ENCODE measurements at regions not wholly inside any gene's neighbourhood (a gene's known extent, or its start where the extent isn't known, plus 50 kb on each side); places are given as distances from the start of the nearest gene placed in this dataset.

- no peak for TF ChIP-seq ZNF503 (CRISPR knock-in tag; IDR thresholded peaks at IDR 0.05)
- no peak for TF ChIP-seq RFX5 (IDR thresholded peaks at IDR 0.05; ENCODE audit: low read depth, low read length)
- no peak for TF ChIP-seq ZBTB1 (CRISPR knock-in tag; IDR thresholded peaks at IDR 0.05; ENCODE audit: borderline replicate concordance)
Observed at GRCh38 chr18:53677480-53677879, 547.0 kb downstream of the MBD2 start (continued).

GRCh38 chr18:53665701-53666100 is 558.8 kb downstream of the MBD2 start:
- intact Hi-C loops (cut with micrococcal nuclease; ENCODE audit: unreplicated experiment) = no loop called here
- TF ChIP-seq POLR2A (IDR thresholded peaks at IDR 0.05; ENCODE audit: insufficient read depth in 1 of 2, low read depth in 2 of 2, low read length in 2 of 2) (no peak), ZNF280B (CRISPR knock-in tag; IDR thresholded peaks at IDR 0.05; ENCODE audit: borderline replicate concordance) (no peak), ZIK1 (CRISPR knock-in tag; IDR thresholded peaks at IDR 0.05; ENCODE audit: borderline replicate concordance, low read depth) (no peak), NR2F2 (IDR thresholded peaks at IDR 0.05; ENCODE audit: borderline replicate concordance, low read depth) (no peak), MBD4 (IDR thresholded peaks at IDR 0.05; ENCODE audit: borderline replicate concordance, low read length) (no peak)
- ATAC-seq = no peak

More at GRCh38 chr18:53665701-53666100, 558.8 kb downstream of the MBD2 start:
- WGBS (ENCODE audit: low lambda C conversion rate) = 20% methylated on average over 4 of the region's 4 CpGs
- Histone ChIP-seq H3K79me2 (ENCODE audit: insufficient read depth, low read length) (no peaks in the 10 kb centered on the region), H3K4me2 (ENCODE audit: low read depth, low read length) (no peak overlapping the region), H3K4me1 (ENCODE audit: insufficient read depth, low read length) (no peaks in the 10 kb centered on the region), H3K36me3 (replicated peaks in 1 of 2; ENCODE audit: control insufficient read depth in 1 of 2, insufficient read depth in 2 of 2, low read length in 2 of 2) (no peaks in the 10 kb centered on the region), H2AFZ (ENCODE audit: low read length) (no peak overlapping the region), H3K9ac (ENCODE audit: insufficient read depth, low read depth, low read length) (no peak overlapping the region), H3K27me3 (ENCODE audit: control insufficient read depth in 1 of 2, insufficient read depth in 2 of 2, low read length in 2 of 2) (no peaks in the 10 kb centered on the region), H3K4me3 (replicated peaks in 1 of 3; ENCODE audit: insufficient read depth in 1 of 3, low read depth in 2 of 3, low read length in 3 of 3) (no peak overlapping the region), H3K9me3 (ENCODE audit: low read length) (peaks cover 54% of the 10 kb centered on the region), H4K20me1 (ENCODE audit: insufficient read depth, low read length) (no peaks in the 10 kb centered on the region), H3K27ac (ENCODE audit: extremely low read length, insufficient read depth, low read length) (no peak overlapping the region)
- no peak for FAIRE-seq
- BruUV-seq (replicated peaks) = no TSS peak
- POLR2A ChIA-PET = no interaction called here
- DNase-seq (ENCODE audit: low spot score) = no peak
- CTCF ChIA-PET (ENCODE audit: low intra/inter-chr PET ratio, low total read pairs) = no interaction called here
- in situ Hi-C loops (cut with HindIII; ENCODE audit: extremely low pct_ligation_motif_present, low pct_unique_long_range_greater_than_20kb) = no loop called here

Measured in HepG2 (cell line).